Cardiac fibroblast (primary cell): ENCODE measurements at regions not wholly inside any gene's neighbourhood (a gene's known extent, or its start where the extent isn't known, plus 50 kb on each side); places are given as distances from the start of the nearest gene placed in this dataset.
A peak's percentile ranks its signal among the peaks of the same experiment; 100 is the strongest.

Experiments
- DNase-seq, 2 donors: peaks; one replicate each; pipeline versions ENCODE4 v3.0.0 to v3.0.0-alpha.2; 2010; ENCODE audit warnings: low read depth in 2 of 2
- H3K4me3 ChIP-seq, 2 donors: replicated peaks in 1 of 2; 1 replicate in 1 of 2; 2 replicates in 1 of 2; pipeline ENCODE4 v1.5.1; 2011; ENCODE audit warnings: low read depth in 2 of 2, low read length in 2 of 2, mild to moderate bottlenecking in 2 of 2, moderate library complexity in 1 of 2
- TF ChIP-seq, protein P1 (sequence below): IDR thresholded peaks from one replicate; pipeline ENCODE4 v1.5.1; 2011; ENCODE audit warnings: low read depth, mild to moderate bottlenecking, low read length, inconsistent platforms

DNA sequence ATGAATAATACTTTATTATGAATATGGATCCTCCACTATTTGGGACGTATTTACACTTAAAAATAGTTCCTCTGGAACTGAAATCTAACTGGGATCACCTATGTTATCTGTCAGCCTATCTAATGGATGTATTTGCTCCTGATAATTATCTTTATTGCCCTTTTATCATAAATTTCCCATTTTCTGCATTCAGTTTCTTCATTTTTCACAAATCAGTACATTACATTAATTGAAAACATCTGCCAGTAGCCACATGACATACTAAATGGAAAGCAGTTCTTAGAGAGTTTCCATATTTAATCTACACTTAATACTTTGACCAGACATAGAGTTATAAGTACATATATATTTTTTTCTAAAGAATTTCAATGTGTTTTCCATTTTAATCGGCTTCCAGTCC is 888.8 kb downstream of the SLITRK6 start:
- TF ChIP-seq, protein P1, sequence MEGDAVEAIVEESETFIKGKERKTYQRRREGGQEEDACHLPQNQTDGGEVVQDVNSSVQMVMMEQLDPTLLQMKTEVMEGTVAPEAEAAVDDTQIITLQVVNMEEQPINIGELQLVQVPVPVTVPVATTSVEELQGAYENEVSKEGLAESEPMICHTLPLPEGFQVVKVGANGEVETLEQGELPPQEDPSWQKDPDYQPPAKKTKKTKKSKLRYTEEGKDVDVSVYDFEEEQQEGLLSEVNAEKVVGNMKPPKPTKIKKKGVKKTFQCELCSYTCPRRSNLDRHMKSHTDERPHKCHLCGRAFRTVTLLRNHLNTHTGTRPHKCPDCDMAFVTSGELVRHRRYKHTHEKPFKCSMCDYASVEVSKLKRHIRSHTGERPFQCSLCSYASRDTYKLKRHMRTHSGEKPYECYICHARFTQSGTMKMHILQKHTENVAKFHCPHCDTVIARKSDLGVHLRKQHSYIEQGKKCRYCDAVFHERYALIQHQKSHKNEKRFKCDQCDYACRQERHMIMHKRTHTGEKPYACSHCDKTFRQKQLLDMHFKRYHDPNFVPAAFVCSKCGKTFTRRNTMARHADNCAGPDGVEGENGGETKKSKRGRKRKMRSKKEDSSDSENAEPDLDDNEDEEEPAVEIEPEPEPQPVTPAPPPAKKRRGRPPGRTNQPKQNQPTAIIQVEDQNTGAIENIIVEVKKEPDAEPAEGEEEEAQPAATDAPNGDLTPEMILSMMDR: no peak
- no peak for DNase-seq
- H3K4me3 ChIP-seq: no peak overlapping the region

DNA sequence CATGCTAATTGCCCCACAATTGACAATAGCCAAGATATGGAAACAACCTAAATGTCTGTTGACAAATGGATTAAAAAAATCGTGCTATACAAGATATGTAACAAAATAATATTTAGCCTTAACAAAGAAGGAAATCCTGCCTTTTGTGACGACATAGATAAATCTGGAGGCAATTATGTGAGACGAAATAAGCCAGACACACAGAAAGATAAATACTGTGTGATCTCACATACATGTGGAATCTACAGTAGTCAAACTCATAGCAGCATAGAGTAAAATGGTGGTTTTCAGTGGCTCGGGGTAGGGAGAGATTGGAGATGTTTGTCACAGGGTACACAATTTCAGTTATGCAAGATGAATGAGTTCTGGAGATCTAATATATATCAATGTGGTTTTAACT is 895.8 kb downstream of the SLITRK6 start:
- DNase-seq: no peak
- TF ChIP-seq, protein P1: no peak
- no peak overlapping the region for H3K4me3 ChIP-seq

DNA sequence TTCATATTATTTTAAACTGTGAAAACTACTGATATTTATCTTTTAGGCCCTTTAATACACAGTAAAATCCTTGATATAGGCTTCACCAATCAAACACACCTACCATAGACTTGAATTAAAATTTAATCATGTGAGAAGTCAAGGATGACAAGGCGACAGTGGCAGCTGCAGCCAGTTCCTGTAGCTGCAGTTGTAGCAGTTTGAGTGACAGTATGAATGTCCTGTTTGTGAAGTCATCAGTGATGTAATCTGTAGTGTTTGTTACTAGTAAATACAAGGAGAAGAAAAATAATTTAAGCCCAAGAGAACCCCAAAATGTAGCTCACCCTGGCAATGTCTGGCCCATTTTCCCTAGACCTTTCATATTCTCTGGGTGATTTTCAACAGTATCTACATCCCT is 897.0 kb downstream of the SLITRK6 start:
- TF ChIP-seq, protein P1: no peak
- DNase-seq: no peak
- no peak overlapping the region for H3K4me3 ChIP-seq

DNA sequence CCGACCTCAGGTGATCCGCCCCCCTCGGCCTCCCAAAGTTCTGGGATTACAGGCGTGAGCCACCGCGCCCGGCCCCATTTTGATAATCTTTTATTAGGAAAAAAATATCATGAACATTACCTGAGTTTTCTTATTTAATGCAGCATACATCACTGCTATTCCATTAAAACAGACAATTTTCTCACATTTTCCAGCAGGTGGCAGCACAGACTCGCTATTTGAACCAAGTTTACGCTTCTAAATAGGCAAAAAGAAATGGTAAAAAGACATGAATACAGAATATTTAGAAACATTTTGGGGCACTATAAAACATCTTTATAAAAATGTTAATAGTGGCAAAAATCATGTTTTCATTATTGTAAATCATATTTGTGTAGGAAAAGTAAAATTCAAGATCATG is 903.1 kb downstream of the SLITRK6 start:
- TF ChIP-seq, protein P1: peak; percentile 49
- peak; percentile 74 for DNase-seq
- no peak overlapping the region for H3K4me3 ChIP-seq

DNA sequence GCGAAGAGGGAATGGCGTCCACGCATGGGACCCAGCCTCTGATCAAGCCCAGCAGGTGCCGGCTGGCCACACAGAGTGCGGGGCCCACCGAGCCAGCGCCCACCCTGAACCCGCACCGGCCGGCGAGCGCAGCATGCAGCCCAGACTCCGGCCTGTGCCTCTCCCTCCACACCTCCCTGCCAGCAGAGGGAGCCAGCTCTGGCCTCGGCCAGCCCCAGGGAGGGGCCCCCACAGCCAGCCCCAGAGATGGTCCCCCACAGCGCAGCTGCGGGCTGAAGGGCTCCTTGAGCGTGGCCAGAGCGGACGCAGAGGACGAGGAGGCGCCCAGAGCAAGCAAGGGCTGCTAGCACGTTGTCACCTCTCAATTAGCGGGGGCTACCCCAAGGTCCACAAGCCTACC is 904.5 kb downstream of the SLITRK6 start:
- no peak for DNase-seq
- TF ChIP-seq, protein P1: no peak

DNA sequence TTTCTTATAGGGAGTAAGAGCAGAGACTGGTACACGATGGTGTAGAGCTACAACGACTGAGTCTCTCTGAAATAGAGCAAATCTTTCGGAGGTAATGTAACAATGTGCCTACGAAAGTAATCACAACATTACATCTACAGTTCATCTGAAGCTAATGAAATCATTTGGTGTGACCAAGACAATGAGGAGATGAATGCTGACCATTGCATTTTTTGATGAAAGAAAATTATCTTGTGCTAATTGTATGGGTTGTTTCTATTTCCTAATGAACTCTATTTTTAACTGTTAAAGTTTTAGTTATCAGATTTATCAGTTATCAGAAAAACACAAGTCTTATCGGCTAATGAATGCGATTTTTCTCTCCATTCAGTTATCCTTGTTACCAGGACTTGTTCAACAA is 913.4 kb downstream of the SLITRK6 start:
- TF ChIP-seq, protein P1: no peak
- H3K4me3 ChIP-seq: no peak overlapping the region
- no peak for DNase-seq

More for the DNA sequence above, 904.5 kb downstream of the SLITRK6 start:
- no peak overlapping the region for H3K4me3 ChIP-seq

DNA sequence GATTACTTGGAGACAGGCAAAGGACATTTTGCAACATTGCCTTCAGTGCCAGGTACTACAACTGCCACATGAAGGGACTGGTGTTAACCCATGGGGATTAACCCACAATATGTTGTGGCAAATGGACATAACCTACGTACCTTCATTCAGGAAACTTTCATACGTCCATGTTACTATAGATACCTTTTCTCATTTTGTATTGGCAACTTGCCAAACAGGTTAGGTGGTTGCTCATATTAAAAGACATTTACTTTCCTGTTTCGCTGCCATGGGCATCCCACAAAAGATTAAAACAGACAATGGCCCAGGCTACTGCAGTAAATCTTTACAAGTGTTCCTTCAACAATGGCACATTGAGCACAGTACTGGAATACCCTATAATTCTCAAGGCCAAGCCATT is 925.3 kb downstream of the SLITRK6 start:
- no peak for DNase-seq
- TF ChIP-seq, protein P1: no peak

More for the DNA sequence above, 925.3 kb downstream of the SLITRK6 start:
- no peak overlapping the region for H3K4me3 ChIP-seq
